ENCODE measurements at regions not wholly inside any gene's neighbourhood (a gene's known extent, or its start where the extent isn't known, plus 50 kb on each side); places are given as distances from the start of the nearest gene placed in this dataset.

GRCh38 chr1:30596891-30597290 lies 126.5 kb downstream of the MATN1 start:
- Histone ChIP-seq H3K4me2 (ENCODE audit: low read length) (no peak overlapping the region), H3K9me2 (ENCODE audit: insufficient read depth) (no peaks in the 10 kb centered on the region), H3K9me3 (ENCODE audit: control insufficient read depth in 1 of 2, insufficient read depth in 1 of 2, low read depth in 1 of 2, low read length in 2 of 2) (no peaks in the 10 kb centered on the region), H3K4me1 (ENCODE audit: control insufficient read depth in 1 of 2, insufficient read depth in 2 of 2, low read length in 2 of 2) (no peaks in the 10 kb centered on the region), H3K27me3 (ENCODE audit: insufficient read depth, low read length) (peaks cover 15% of the 10 kb centered on the region), H3K4me3 (replicated peaks in 1 of 2; ENCODE audit: low read depth in 1 of 2, low read length in 2 of 2) (no peak overlapping the region), H3K9ac (ENCODE audit: low read length) (no peak overlapping the region), H3K27ac (ENCODE audit: low read depth, low read length) (no peak overlapping the region), H3K79me2 (ENCODE audit: insufficient read depth, low read length) (no peaks in the 10 kb centered on the region), H4K20me1 (ENCODE audit: insufficient read depth) (no peaks in the 10 kb centered on the region), H2AFZ (ENCODE audit: low read depth, low read length, poor library complexity, severe bottlenecking) (no peak overlapping the region), H3K36me3 (ENCODE audit: control insufficient read depth in 1 of 2, insufficient read depth in 2 of 2, low read length in 2 of 2) (no peaks in the 10 kb centered on the region)
- BruUV-seq (replicated peaks) = no TSS peak
- DNase-seq (ENCODE audit: low read depth, low spot score) = no peak
- TF ChIP-seq CEBPB (IDR thresholded peaks at IDR 0.05; ENCODE audit: low read depth) (no peak), TCF7L2 (IDR thresholded peaks at IDR 0.05; ENCODE audit: borderline replicate concordance, extremely low read depth, insufficient read depth, insufficient read length) (no peak), CTCF (IDR thresholded peaks at IDR 0.05 in 2 of 3, conservative IDR thresholded peaks at IDR 0.05 in 1 of 3; ENCODE audit: borderline replicate concordance in 1 of 3, insufficient read depth in 1 of 3, low read depth in 2 of 3, low read length in 2 of 3) (no peak), CBX3 (IDR thresholded peaks at IDR 0.05; ENCODE audit: low read depth) (no peak), SP1 (IDR thresholded peaks at IDR 0.05; ENCODE audit: low read depth) (no peak), YY1 (IDR thresholded peaks at IDR 0.05; ENCODE audit: extremely low read depth, insufficient replicate concordance, low read depth, low read length) (no peak), EZH2 (IDR thresholded peaks at IDR 0.05) (no peak), RAD21 (IDR thresholded peaks at IDR 0.05; ENCODE audit: low read depth) (no peak), REST (IDR thresholded peaks at IDR 0.05; ENCODE audit: low read depth) (no peak), POLR2A (IDR thresholded peaks at IDR 0.05; ENCODE audit: borderline replicate concordance, extremely low read depth, insufficient read depth, insufficient read length) (no peak), ZFX (IDR thresholded peaks at IDR 0.05) (no peak), ELF1 (IDR thresholded peaks at IDR 0.05; ENCODE audit: borderline replicate concordance, low read depth) (no peak), ATF3 (IDR thresholded peaks at IDR 0.05) (no peak)
- ATAC-seq = no peak
- POLR2A ChIA-PET = no interaction called here
- intact Hi-C loops (cut with micrococcal nuclease) = no loop called here
- RAD21 ChIA-PET (ENCODE audit: low non-redundant PET in 1 of 2, low total read pairs in 2 of 2, uncharacterized antibody in 2 of 2, unreplicated experiment in 2 of 2) = no interaction called here
- CTCF ChIA-PET = no interaction called here

All from HCT116 (cell line).